NCI-H2081 treated with DMSO at 0.1 percent for 48 hours (cell line): ENCODE measurements at regions not wholly inside any gene's neighbourhood (a gene's known extent, or its start where the extent isn't known, plus 50 kb on each side); places are given as distances from the start of the nearest gene placed in this dataset.
"Not testable (repeated sequence)": the region's sequence is repeated elsewhere in the genome, so short reads cannot be mapped to it uniquely, and the experiment has no call there.

Source experiments
- DNase-seq: peaks from one replicate; lab custom pipeline; 2025; lab: John Stamatoyannopoulos, UW

GRCh38 chr7:13713092-13713491 lies 276.4 kb downstream of the ETV1 start:
- no peak for DNase-seq

GRCh38 chr7:13715534-13715933 lies 273.9 kb downstream of the ETV1 start:
- no peak for DNase-seq

- no peak for DNase-seq
Measured at GRCh38 chr7:13717031-13717430, 272.4 kb downstream of the ETV1 start.

GRCh38 chr7:13724191-13724976 lies 265.1 kb downstream of the ETV1 start:
- no peak for DNase-seq

- peak; percentile 29 for DNase-seq
Measured at GRCh38 chr7:13724977-13725566, 264.4 kb downstream of the ETV1 start.

GRCh38 chr7:13725591-13725990 lies 263.9 kb downstream of the ETV1 start:
- no peak for DNase-seq

- no peak for DNase-seq
Measured at GRCh38 chr7:13727279-13727678, 262.2 kb downstream of the ETV1 start.

GRCh38 chr7:13727751-13728150 lies 261.7 kb downstream of the ETV1 start:
- DNase-seq = no peak

GRCh38 chr7:13728430-13728829 lies 261.0 kb downstream of the ETV1 start:
- not testable (repeated sequence) for DNase-seq

- DNase-seq = no peak
Measured at GRCh38 chr7:13731643-13732042, 257.8 kb downstream of the ETV1 start.

GRCh38 chr7:13737563-13737962 lies 251.9 kb downstream of the ETV1 start:
- DNase-seq = no peak

- no peak for DNase-seq
Measured at GRCh38 chr7:13742126-13742525, 247.3 kb downstream of the ETV1 start.

GRCh38 chr7:13742811-13743210 lies 246.7 kb downstream of the ETV1 start:
- peak; percentile 49 for DNase-seq

GRCh38 chr7:13743226-13743625 lies 246.2 kb downstream of the ETV1 start:
- no peak for DNase-seq

- DNase-seq = no peak
Measured at GRCh38 chr7:13745530-13745929, 243.9 kb downstream of the ETV1 start.

GRCh38 chr7:13748998-13749397 lies 240.5 kb downstream of the ETV1 start:
- DNase-seq = no peak

- DNase-seq = no peak
Measured at GRCh38 chr7:13749636-13750035, 239.8 kb downstream of the ETV1 start.

GRCh38 chr7:13751766-13752165 lies 237.7 kb downstream of the ETV1 start:
- no peak for DNase-seq

GRCh38 chr7:13757841-13758240 lies 231.6 kb downstream of the ETV1 start:
- DNase-seq = no peak

GRCh38 chr7:13765853-13766252 lies 223.6 kb downstream of the ETV1 start:
- not testable (repeated sequence) for DNase-seq

GRCh38 chr7:13770305-13770704 lies 219.2 kb downstream of the ETV1 start:
- DNase-seq = no peak

- DNase-seq = no peak
Measured at GRCh38 chr7:13774976-13775375, 214.5 kb downstream of the ETV1 start.

- no peak for DNase-seq
Measured at GRCh38 chr7:13777242-13777641, 212.2 kb downstream of the ETV1 start.

- DNase-seq = no peak
Measured at GRCh38 chr7:13778967-13779366, 210.5 kb downstream of the ETV1 start.
